ENCODE measurements at regions not wholly inside any gene's neighbourhood (a gene's known extent, or its start where the extent isn't known, plus 50 kb on each side); places are given as distances from the start of the nearest gene placed in this dataset.

DNA sequence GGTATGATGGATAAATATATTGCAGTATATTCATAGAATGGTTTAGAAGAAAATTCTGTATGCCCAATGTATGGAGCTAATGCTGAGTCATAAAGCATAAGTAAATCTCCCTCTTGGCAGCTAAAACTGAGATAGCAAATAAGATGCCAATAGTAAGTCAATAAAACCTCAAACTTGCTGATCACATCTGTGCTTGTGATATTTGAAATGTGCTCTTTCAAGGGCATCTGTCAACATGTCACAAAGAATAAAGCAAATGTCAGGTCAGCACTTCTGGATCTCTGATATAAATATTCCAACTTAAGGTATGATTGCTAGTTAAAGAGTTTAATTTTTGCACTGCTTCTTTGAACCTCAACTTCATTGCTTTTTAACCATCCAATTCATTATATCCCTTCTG, 262.3 kb upstream of the EMCN start:
- POLR2A ChIA-PET (ENCODE audit: low non-redundant PET): no interaction called here
- BruUV-seq (replicated peaks): no TSS peak
- CTCF ChIA-PET: no interaction called here

DNA sequence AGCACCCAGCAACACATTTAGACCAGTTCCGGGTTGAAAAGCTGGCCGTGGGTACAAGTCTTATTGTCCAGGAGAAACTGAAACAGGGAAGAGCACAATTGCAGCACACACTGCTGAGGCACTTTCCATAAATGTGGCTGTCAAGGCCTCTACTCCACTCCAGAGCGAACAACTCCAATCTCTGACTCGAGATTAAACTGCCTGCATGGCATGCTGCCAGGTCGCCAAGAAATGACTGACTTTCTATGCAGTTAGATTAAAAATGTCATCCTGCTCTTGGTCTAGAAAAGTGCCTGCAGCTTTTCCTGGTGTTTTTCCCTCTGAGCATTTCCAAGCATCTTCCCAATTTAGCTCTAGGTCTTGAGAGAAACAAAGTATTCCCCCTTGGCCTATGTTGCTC, 260.6 kb upstream of the EMCN start:
- Histone ChIP-seq H3K27me3 (replicated peaks; ENCODE audit: insufficient read depth, low read depth, low read length, poor library complexity) (no peaks in the 10 kb centered on the region), H3K36me3 (ENCODE audit: insufficient read depth, low read length, poor library complexity, severe bottlenecking) (no peaks in the 10 kb centered on the region), H3K27ac (ENCODE audit: low read depth, low read length, poor library complexity, severe bottlenecking) (no peak overlapping the region), H3K9me3 (ENCODE audit: low read depth, low read length, poor library complexity, severe bottlenecking) (no peaks in the 10 kb centered on the region), H3K4me1 (ENCODE audit: insufficient read depth, low read length, poor library complexity, severe bottlenecking) (no peaks in the 10 kb centered on the region), H3K4me3 (ENCODE audit: low read depth, low read length, poor library complexity, severe bottlenecking) (no peak overlapping the region)
- DNase-seq (ENCODE audit: low spot score): peak; percentile 5
- TF ChIP-seq, protein P1, sequence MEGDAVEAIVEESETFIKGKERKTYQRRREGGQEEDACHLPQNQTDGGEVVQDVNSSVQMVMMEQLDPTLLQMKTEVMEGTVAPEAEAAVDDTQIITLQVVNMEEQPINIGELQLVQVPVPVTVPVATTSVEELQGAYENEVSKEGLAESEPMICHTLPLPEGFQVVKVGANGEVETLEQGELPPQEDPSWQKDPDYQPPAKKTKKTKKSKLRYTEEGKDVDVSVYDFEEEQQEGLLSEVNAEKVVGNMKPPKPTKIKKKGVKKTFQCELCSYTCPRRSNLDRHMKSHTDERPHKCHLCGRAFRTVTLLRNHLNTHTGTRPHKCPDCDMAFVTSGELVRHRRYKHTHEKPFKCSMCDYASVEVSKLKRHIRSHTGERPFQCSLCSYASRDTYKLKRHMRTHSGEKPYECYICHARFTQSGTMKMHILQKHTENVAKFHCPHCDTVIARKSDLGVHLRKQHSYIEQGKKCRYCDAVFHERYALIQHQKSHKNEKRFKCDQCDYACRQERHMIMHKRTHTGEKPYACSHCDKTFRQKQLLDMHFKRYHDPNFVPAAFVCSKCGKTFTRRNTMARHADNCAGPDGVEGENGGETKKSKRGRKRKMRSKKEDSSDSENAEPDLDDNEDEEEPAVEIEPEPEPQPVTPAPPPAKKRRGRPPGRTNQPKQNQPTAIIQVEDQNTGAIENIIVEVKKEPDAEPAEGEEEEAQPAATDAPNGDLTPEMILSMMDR (conservative IDR thresholded peaks at IDR 0.05; ENCODE audit: low read depth, low read length): no peak
- POLR2A ChIA-PET (ENCODE audit: low non-redundant PET): no interaction called here
- intact Hi-C loops (cut with micrococcal nuclease; ENCODE audit: unreplicated experiment): no loop called here
- BruUV-seq (replicated peaks): no TSS peak
- CTCF ChIA-PET: no interaction called here

More for the DNA sequence above, 262.3 kb upstream of the EMCN start:
- no peaks in the 10 kb centered on the region for H3K36me3 ChIP-seq (ENCODE audit: insufficient read depth, low read length, poor library complexity, severe bottlenecking)
- no peaks in the 10 kb centered on the region for H3K4me1 ChIP-seq (ENCODE audit: insufficient read depth, low read length, poor library complexity, severe bottlenecking)
- no peak overlapping the region for H3K4me3 ChIP-seq (ENCODE audit: low read depth, low read length, poor library complexity, severe bottlenecking)
- TF ChIP-seq, protein P1 (conservative IDR thresholded peaks at IDR 0.05; ENCODE audit: low read depth, low read length): no peak
- TF ChIP-seq EZH2 (IDR thresholded peaks at IDR 0.05; ENCODE audit: borderline replicate concordance, low read depth, low read length, poor library complexity, severe bottlenecking): no peak
- H3K27me3 ChIP-seq (replicated peaks; ENCODE audit: insufficient read depth, low read depth, low read length, poor library complexity): no peaks in the 10 kb centered on the region
- no peak overlapping the region for H3K27ac ChIP-seq (ENCODE audit: low read depth, low read length, poor library complexity, severe bottlenecking)
- no peak for DNase-seq (ENCODE audit: low spot score)
- H3K9me3 ChIP-seq (ENCODE audit: low read depth, low read length, poor library complexity, severe bottlenecking): no peaks in the 10 kb centered on the region
- intact Hi-C loops (cut with micrococcal nuclease; ENCODE audit: unreplicated experiment): no loop called here

DNA sequence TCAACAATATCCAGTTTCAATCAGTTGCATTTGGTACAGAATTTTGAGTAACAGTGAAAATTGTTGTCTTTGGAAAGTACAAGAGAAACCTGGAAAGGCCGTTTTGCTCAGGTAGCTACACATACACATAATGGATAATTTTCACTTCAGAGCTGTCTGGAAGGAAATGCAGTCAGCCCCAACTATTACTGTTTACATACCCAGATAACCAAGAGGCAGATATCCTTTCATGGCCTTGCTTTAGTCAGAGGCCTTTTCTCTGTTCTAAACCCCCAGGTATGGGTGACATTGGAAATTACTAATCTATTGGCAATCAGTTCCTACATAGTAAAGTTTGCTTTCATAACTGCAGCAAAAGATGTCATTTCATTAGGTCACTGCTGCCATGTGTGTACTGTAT, 244.9 kb upstream of the EMCN start:
- ChIA-PET POLR2A (ENCODE audit: low non-redundant PET) (no interaction called here), CTCF (no interaction called here)
- Histone ChIP-seq H3K4me1 (ENCODE audit: insufficient read depth, low read length, poor library complexity, severe bottlenecking) (no peaks in the 10 kb centered on the region), H3K36me3 (ENCODE audit: insufficient read depth, low read length, poor library complexity, severe bottlenecking) (no peaks in the 10 kb centered on the region), H3K9me3 (ENCODE audit: low read depth, low read length, poor library complexity, severe bottlenecking) (no peaks in the 10 kb centered on the region), H3K27ac (ENCODE audit: low read depth, low read length, poor library complexity, severe bottlenecking) (no peak overlapping the region), H3K4me3 (ENCODE audit: low read depth, low read length, poor library complexity, severe bottlenecking) (no peak overlapping the region), H3K27me3 (replicated peaks; ENCODE audit: insufficient read depth, low read depth, low read length, poor library complexity) (no peaks in the 10 kb centered on the region)
- TF ChIP-seq EZH2 (IDR thresholded peaks at IDR 0.05; ENCODE audit: borderline replicate concordance, low read depth, low read length, poor library complexity, severe bottlenecking): no peak
- TF ChIP-seq, protein P1 (conservative IDR thresholded peaks at IDR 0.05; ENCODE audit: low read depth, low read length): no peak
- no TSS peak for BruUV-seq (replicated peaks)
- DNase-seq (ENCODE audit: low spot score): no peak
- intact Hi-C loops (cut with micrococcal nuclease; ENCODE audit: unreplicated experiment): no loop called here
